K562 (cell line): ENCODE measurements at regions not wholly inside any gene's neighbourhood (a gene's known extent, or its start where the extent isn't known, plus 50 kb on each side); places are given as distances from the start of the nearest gene placed in this dataset.

Experiments
- ATAC-seq: fragments of 200-7000 bp; cut with Tn5 transposase; 3 replicates; pipeline ENCODE4 v1.9.1; 2020; ENCODE audit warnings: moderate library complexity
- BruUV-seq: library from RNA; stranded (reverse); fragments of 400-500 nt; replicated peaks from 2 replicates; lab custom pipeline; 2021; lab: Mats Ljungman, UMichigan
- CTCF ChIA-PET: fragments of 300-600 bp; formaldehyde crosslinking; extraction: SDS; loops from one replicate; lab custom pipeline; 2021; ENCODE audit warnings: low intra/inter-chr PET ratio; lab: Yijun Ruan, JAX
- POLR2A ChIA-PET: fragments of 300-600, 350-650 bp; sonication (Branson Sonifier 250); formaldehyde crosslinking; extraction: SDS; loops from one replicate; lab custom pipeline; 2021; ENCODE audit warnings: antibody characterized with exemption, inconsistent platforms; lab: Yijun Ruan, JAX
- DNase-seq, 4 experiments: peaks; one replicate each; pipeline versions ENCODE4 v3.0.0 to v3.0.0-alpha.2; 2011 to 2018; ENCODE audit warnings: low spot score in 3 of 4, mixed read lengths in 3 of 4; ENCODE audit errors: extremely low read depth in 1 of 4
- FAIRE-seq: peaks from 2 replicates; lab custom pipeline; 2011; peaks lifted over from hg19 to GRCh38; lab: Jason Lieb, UNC
- H2AFZ ChIP-seq: 2 replicates; pipeline ENCODE4 v1.6.0; 2011; ENCODE audit warnings: low read depth, low read length, control low read depth, inconsistent platforms
- H3K27ac ChIP-seq: fragments of 200-600 bp; 3 replicates; pipeline ENCODE4 v1.8.0; 2011; ENCODE audit warnings: low read depth, mild to moderate bottlenecking, control low read depth, inconsistent platforms, low read length, moderate library complexity, mixed read lengths; ENCODE audit errors: extremely low read depth
- H3K27me3 ChIP-seq, 2 experiments: fragments of 300-600 bp in 1 of 2; 2 replicates in 1 of 2; 3 replicates in 1 of 2; pipeline versions ENCODE4 v1.6.0 to v1.8.0; 2011; ENCODE audit warnings: inconsistent platforms in 2 of 2, low read length in 2 of 2, mild to moderate bottlenecking in 1 of 2, mixed read lengths in 1 of 2, moderate library complexity in 1 of 2; ENCODE audit not compliant: control insufficient read depth in 2 of 2, insufficient read depth in 2 of 2
- H3K36me3 ChIP-seq: fragments of 300-600 bp; 3 replicates; pipeline ENCODE4 v1.8.0; 2011; ENCODE audit warnings: mild to moderate bottlenecking, low read length, inconsistent platforms; ENCODE audit not compliant: control insufficient read depth, insufficient read depth
- H3K4me1 ChIP-seq, 2 experiments: fragments of 200-600 bp in 1 of 2; replicated peaks in 1 of 2; 2 replicates in 1 of 2; 3 replicates in 1 of 2; pipeline versions ENCODE4 v1.5.1 to v1.8.0; 2011; ENCODE audit warnings: inconsistent platforms in 2 of 2, low read length in 2 of 2, mild to moderate bottlenecking in 1 of 2, mixed read lengths in 1 of 2, moderate library complexity in 1 of 2; ENCODE audit not compliant: control insufficient read depth in 2 of 2, insufficient read depth in 2 of 2
- H3K4me2 ChIP-seq: 2 replicates; pipeline ENCODE4 v1.6.1; 2011; ENCODE audit warnings: low read length, control low read depth, inconsistent platforms, mixed read lengths; ENCODE audit not compliant: insufficient read depth
- H3K4me3 ChIP-seq: fragments of 200-600 bp; sonication (generic), shearing (Covaris generic); 2 replicates; pipeline ENCODE4 v1.5.1; 2016; ENCODE audit warnings: control low read depth, inconsistent platforms
- H3K79me2 ChIP-seq: fragments of 200-600 bp; 3 replicates; pipeline ENCODE4 v1.8.0; 2011; ENCODE audit warnings: low read length, inconsistent platforms; ENCODE audit not compliant: control insufficient read depth, insufficient read depth
- H3K9ac ChIP-seq, 2 experiments: 2 replicates each; pipeline versions ENCODE4 v1.6.0 to v1.6.1; 2011; ENCODE audit warnings: low read depth in 2 of 2, low read length in 2 of 2, control low read depth in 1 of 2, inconsistent platforms in 1 of 2, mild to moderate bottlenecking in 1 of 2, mixed read lengths in 1 of 2; ENCODE audit not compliant: insufficient read depth in 1 of 2
- H3K9me1 ChIP-seq: one replicate; pipeline ENCODE4 v1.6.0; 2011; ENCODE audit warnings: inconsistent platforms, mild to moderate bottlenecking, low read length, moderate library complexity; ENCODE audit not compliant: control insufficient read depth, insufficient read depth
- H3K9me3 ChIP-seq: replicated peaks from 2 replicates; pipeline ENCODE4 v1.5.1; 2011; ENCODE audit warnings: low read depth, low read length, inconsistent platforms; ENCODE audit not compliant: control insufficient read depth, insufficient read depth
- H4K20me1 ChIP-seq: replicated peaks from 2 replicates; pipeline ENCODE4 v1.6.1; 2011; ENCODE audit warnings: low read length, inconsistent platforms, mixed read lengths; ENCODE audit not compliant: control insufficient read depth, insufficient read depth
- ASH1L ChIP-seq: fragments of 450-650 bp; IDR thresholded peaks from 2 replicates; pipeline ENCODE4 v1.6.1; 2018; ENCODE audit warnings: borderline replicate concordance, mild to moderate bottlenecking, low read depth; ENCODE audit not compliant: partially characterized antibody
- CREB1 ChIP-seq, 2 experiments: sonication (generic) in 1 of 2; formaldehyde crosslinking in 1 of 2; IDR thresholded peaks; 2 replicates each; pipeline versions ENCODE4 v1.6.1 to v1.8.0; 2012 to 2022; ENCODE audit warnings: inconsistent platforms in 1 of 2, mild to moderate bottlenecking in 1 of 2, missing genetic modification reagents in 1 of 2, moderate library complexity in 1 of 2
- ESRRB ChIP-seq: fragments of 250-450 bp; sonication (Bioruptor Pico); IDR thresholded peaks from 2 replicates; pipeline ENCODE4 v1.5.0; 2020; ENCODE audit warnings: mild to moderate bottlenecking, moderate library complexity, borderline replicate concordance
- RAD21 ChIP-seq, 2 experiments: fragments of 250-450 bp in 1 of 2; fragments of 450-650 bp in 1 of 2; sonication (Bioruptor Pico) in 1 of 2; formaldehyde crosslinking in 1 of 2; IDR thresholded peaks in 1 of 2; conservative IDR thresholded peaks in 1 of 2; 2 replicates each; pipeline versions ENCODE4 v1.4.0 to v1.8.0; 2020 to 2022; ENCODE audit warnings: mild to moderate bottlenecking in 2 of 2, moderate library complexity in 1 of 2
- ZNF561 ChIP-seq: fragments of 450-650 bp; formaldehyde crosslinking; conservative IDR thresholded peaks from 2 replicates; pipeline ENCODE4 v1.4.0; 2020; ENCODE audit warnings: mild to moderate bottlenecking, moderate library complexity
- WGBS: fragments of 100-300 bp; shearing (Covaris generic); methylation state at CpG from one replicate; pipeline ENCODE4 v1.1.6; 2016; ENCODE audit warnings: low coverage, mixed read lengths; ENCODE audit not compliant: insufficient coverage; ENCODE audit errors: missing lambda C conversion rate; 5-methylcytosine and 5-hydroxymethylcytosine counted together
- in situ Hi-C: fragments of 300-500 bp; cut with MboI; formaldehyde crosslinking; loops from 4 replicates; pipeline ENCODE4 v1.15.0; 2018; ENCODE audit warnings: inconsistent platforms, mixed read lengths
- intact Hi-C: fragments of 100-400 bp; cut with micrococcal nuclease; formaldehyde crosslinking; loops from 2 replicates; pipeline ENCODE4 v1.14.2; 2022

GRCh38 chr4:96025011-96025410 is 185.1 kb downstream of the PDHA2 start:
- 0% methylated on average over 1 of the region's 1 CpG for WGBS
- intact Hi-C loops = no loop called here
- H3K4me3 ChIP-seq = no peak overlapping the region
- BruUV-seq = no TSS peak
- H3K36me3 ChIP-seq = no peaks in the 10 kb centered on the region
- TF ChIP-seq ESRRB (CRISPR knock-in tag) = no peak
- TF ChIP-seq ZNF561 (CRISPR knock-in tag) = no peak
- TF ChIP-seq ASH1L = no peak
- no peak overlapping the region for H3K4me2 ChIP-seq
- no peak overlapping the region for H3K9ac ChIP-seq
- in situ Hi-C loops = no loop called here
- H4K20me1 ChIP-seq = no peaks in the 10 kb centered on the region
- no peak for ATAC-seq
- H3K27me3 ChIP-seq = no peaks in the 10 kb centered on the region
- ChIA-PET CTCF (no interaction called here), POLR2A (no interaction called here)
- H3K9me3 ChIP-seq = no peaks in the 10 kb centered on the region
- no peak for FAIRE-seq
- H3K79me2 ChIP-seq = no peaks in the 10 kb centered on the region
- no peak overlapping the region for H3K27ac ChIP-seq
- no peak overlapping the region for H2AFZ ChIP-seq
- no peak for DNase-seq
- no peaks in the 10 kb centered on the region for H3K4me1 ChIP-seq
- no peaks in the 10 kb centered on the region for H3K9me1 ChIP-seq

GRCh38 chr4:96035727-96036126 is 195.8 kb downstream of the PDHA2 start:
- no peaks in the 10 kb centered on the region for H3K36me3 ChIP-seq

More at GRCh38 chr4:96035727-96036126, 195.8 kb downstream of the PDHA2 start:
- Histone ChIP-seq H3K27me3 (no peaks in the 10 kb centered on the region), H3K4me3 (no peak overlapping the region), H3K9me1 (no peaks in the 10 kb centered on the region), H3K79me2 (no peaks in the 10 kb centered on the region), H3K4me1 (no peaks in the 10 kb centered on the region), H3K9me3 (no peaks in the 10 kb centered on the region; the same call in 1 of the 2 replicates), H3K27ac (no peak overlapping the region), H3K4me2 (no peak overlapping the region), H4K20me1 (no peaks in the 10 kb centered on the region), H2AFZ (no peak overlapping the region), H3K9ac (no peak overlapping the region)
- BruUV-seq = no TSS peak
- peak in 3 of 4 experiments; percentile 7 to 9 (median 8) for DNase-seq
- no peak for FAIRE-seq
- ATAC-seq = no peak
- TF ChIP-seq RAD21 (CRISPR knock-in tag; conservative IDR thresholded peaks at IDR 0.05 in 1 of 2, IDR thresholded peaks at IDR 0.05 in 1 of 2) = peak in 1 of 2 experiments; percentile 21; a peak in 1 of 4 replicates
- no peak for TF ChIP-seq CREB1 (IDR thresholded peaks at IDR 0.05)
- TF ChIP-seq CREB1 (CRISPR knock-in tag; IDR thresholded peaks at IDR 0.05) = no peak
- in situ Hi-C loops (no loop called here), intact Hi-C loops (no loop called here)
- ChIA-PET POLR2A (no interaction called here), CTCF (no interaction called here)
